ENCODE measurements at regions not wholly inside any gene's neighbourhood (a gene's known extent, or its start where the extent isn't known, plus 50 kb on each side); places are given as distances from the start of the nearest gene placed in this dataset.
A peak's percentile ranks its signal among the peaks of the same experiment; 100 is the strongest.

GRCh38 chr7:23887660-23888059 lies 177.6 kb downstream of the STK31 start:
- Mint-ChIP-seq H3K9me3 (ENCODE audit: unreplicated experiment) (peaks cover 4% of the 10 kb centered on the region), H3K36me3 (ENCODE audit: unreplicated experiment) (no peaks in the 10 kb centered on the region), H3K4me3 (ENCODE audit: unreplicated experiment) (no peak overlapping the region), H3K27me3 (ENCODE audit: unreplicated experiment) (no peaks in the 10 kb centered on the region), H3K4me1 (ENCODE audit: unreplicated experiment) (peaks cover 3% of the 10 kb centered on the region), H3K27ac (ENCODE audit: unreplicated experiment) (no peak overlapping the region)
- DNase-seq (ENCODE audit: extremely low spot score, unreplicated experiment) = no peak
- TF ChIP-seq CTCF (IDR thresholded peaks at IDR 0.05) = no peak

DNA sequence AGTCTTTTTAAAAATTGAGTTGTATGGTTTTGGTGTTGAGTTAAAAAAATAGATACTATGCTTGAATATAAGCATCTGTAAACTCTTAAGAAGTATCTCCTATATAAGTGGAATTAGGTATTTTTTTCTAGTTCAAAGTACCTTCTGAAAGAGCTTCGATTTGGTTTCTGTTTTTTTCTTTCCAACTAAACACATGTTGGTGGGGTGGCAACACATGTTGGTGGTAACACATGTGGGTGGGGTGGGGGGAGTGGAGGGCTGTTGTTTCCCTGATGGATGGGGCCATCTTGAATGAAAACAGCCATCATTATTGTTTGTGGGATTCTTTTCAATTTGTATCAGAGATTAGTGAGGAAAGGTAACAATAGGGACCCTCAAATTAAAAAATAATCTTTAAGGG lies 178.9 kb downstream of the STK31 start:
- no peak overlapping the region for H3K4me3 Mint-ChIP-seq (ENCODE audit: unreplicated experiment)

GRCh38 chr7:23889566-23889965 lies 179.5 kb downstream of the STK31 start:
- Mint-ChIP-seq H3K9me3 (ENCODE audit: unreplicated experiment) (peaks cover 4% of the 10 kb centered on the region), H3K4me3 (ENCODE audit: unreplicated experiment) (no peak overlapping the region), H3K4me1 (ENCODE audit: unreplicated experiment) (peaks cover 21% of the 10 kb centered on the region), H3K27me3 (ENCODE audit: unreplicated experiment) (no peaks in the 10 kb centered on the region), H3K27ac (ENCODE audit: unreplicated experiment) (no peak overlapping the region), H3K36me3 (ENCODE audit: unreplicated experiment) (no peaks in the 10 kb centered on the region)
- DNase-seq (ENCODE audit: extremely low spot score, unreplicated experiment) = no peak
- TF ChIP-seq CTCF (IDR thresholded peaks at IDR 0.05) = no peak

More for the DNA sequence above, 178.9 kb downstream of the STK31 start:
- Mint-ChIP-seq H3K4me1 (ENCODE audit: unreplicated experiment) (peaks cover 16% of the 10 kb centered on the region), H3K36me3 (ENCODE audit: unreplicated experiment) (no peaks in the 10 kb centered on the region), H3K27me3 (ENCODE audit: unreplicated experiment) (no peaks in the 10 kb centered on the region), H3K27ac (ENCODE audit: unreplicated experiment) (no peak overlapping the region), H3K9me3 (ENCODE audit: unreplicated experiment) (peaks cover 4% of the 10 kb centered on the region)
- no peak for DNase-seq (ENCODE audit: extremely low spot score, unreplicated experiment)
- TF ChIP-seq CTCF (IDR thresholded peaks at IDR 0.05) = no peak

- DNase-seq (ENCODE audit: extremely low spot score, unreplicated experiment) = no peak
- H3K36me3 Mint-ChIP-seq (ENCODE audit: unreplicated experiment) = no peaks in the 10 kb centered on the region
- TF ChIP-seq CTCF (IDR thresholded peaks at IDR 0.05) = no peak
- no peaks in the 10 kb centered on the region for H3K27me3 Mint-ChIP-seq (ENCODE audit: unreplicated experiment)
- no peak overlapping the region for H3K4me3 Mint-ChIP-seq (ENCODE audit: unreplicated experiment)
- no peak overlapping the region for H3K27ac Mint-ChIP-seq (ENCODE audit: unreplicated experiment)
- peaks cover 4% of the 10 kb centered on the region for H3K9me3 Mint-ChIP-seq (ENCODE audit: unreplicated experiment)
- H3K4me1 Mint-ChIP-seq (ENCODE audit: unreplicated experiment) = peaks cover 38% of the 10 kb centered on the region
Measured at GRCh38 chr7:23892019-23892418, 182.0 kb downstream of the STK31 start.

- H3K4me1 Mint-ChIP-seq (ENCODE audit: unreplicated experiment) = peaks cover 38% of the 10 kb centered on the region
- no peak overlapping the region for H3K4me3 Mint-ChIP-seq (ENCODE audit: unreplicated experiment)
- DNase-seq (ENCODE audit: extremely low spot score, unreplicated experiment) = no peak
- peak overlapping the region; percentile 57 for H3K27ac Mint-ChIP-seq (ENCODE audit: unreplicated experiment)
- H3K36me3 Mint-ChIP-seq (ENCODE audit: unreplicated experiment) = no peaks in the 10 kb centered on the region
- no peak for TF ChIP-seq CTCF (IDR thresholded peaks at IDR 0.05)
- no peaks in the 10 kb centered on the region for H3K27me3 Mint-ChIP-seq (ENCODE audit: unreplicated experiment)
- H3K9me3 Mint-ChIP-seq (ENCODE audit: unreplicated experiment) = peaks cover 4% of the 10 kb centered on the region
Measured at GRCh38 chr7:23893176-23893941, 183.3 kb downstream of the STK31 start.

All from osteocyte (in vitro differentiated cells).